Caco-2 (cell line): ENCODE measurements at regions not wholly inside any gene's neighbourhood (a gene's known extent, or its start where the extent isn't known, plus 50 kb on each side); places are given as distances from the start of the nearest gene placed in this dataset.

Experiments
- BruUV-seq: library from RNA; stranded (reverse); fragments of 400-500 nt; replicated peaks from 2 replicates; lab custom pipeline; 2021; lab: Mats Ljungman, UMichigan
- CTCF ChIA-PET: fragments of 300-600 bp; sonication (Branson Sonifier 250); formaldehyde crosslinking; loops from one replicate; lab custom pipeline; 2022; ENCODE audit warnings: antibody characterized with exemption; lab: Charles Lee
- POLR2A ChIA-PET: fragments of 300-600 bp; sonication (Branson Sonifier 250); formaldehyde crosslinking; loops from one replicate; lab custom pipeline; 2022; ENCODE audit warnings: antibody characterized with exemption; lab: Charles Lee
- DNase-seq, 2 experiments: peaks; one replicate each; pipeline versions ENCODE4 v3.0.0 to v3.0.0-alpha.2; 2020 to 2022
- H3K27me3 ChIP-seq: replicated peaks from 2 replicates; pipeline ENCODE4 v1.6.0; 2011; ENCODE audit warnings: low read length; ENCODE audit not compliant: control insufficient read depth, insufficient read depth
- H3K36me3 ChIP-seq: 2 replicates; pipeline ENCODE4 v1.5.1; 2011; ENCODE audit warnings: low read length; ENCODE audit not compliant: control insufficient read depth, insufficient read depth
- H3K4me1 ChIP-seq: fragments of 250-450 bp; sonication (Bioruptor Pico); 2 replicates; pipeline ENCODE4 v1.5.1; 2020; ENCODE audit warnings: mild to moderate bottlenecking
- H3K4me3 ChIP-seq: 2 replicates; pipeline ENCODE4 v1.5.1; 2011; ENCODE audit warnings: low read depth, mild to moderate bottlenecking, control low read depth, low read length
- H3K9me3 ChIP-seq: fragments of 250-450 bp; sonication (Bioruptor Pico); 2 replicates; pipeline ENCODE4 v1.5.1; 2020; ENCODE audit warnings: mild to moderate bottlenecking, moderate library complexity
- H3K27ac Mint-ChIP-seq: one replicate; pipeline ENCODE4 v1.8.0; 2022; ENCODE audit warnings: mixed read lengths; ENCODE audit not compliant: unreplicated experiment
- H3K27me3 Mint-ChIP-seq: one replicate; pipeline ENCODE4 v1.8.0; 2022; ENCODE audit warnings: mixed read lengths; ENCODE audit not compliant: insufficient read depth, unreplicated experiment
- H3K36me3 Mint-ChIP-seq: one replicate; pipeline ENCODE4 v1.8.0; 2022; ENCODE audit warnings: mild to moderate bottlenecking, mixed read lengths; ENCODE audit not compliant: insufficient read depth, unreplicated experiment
- H3K4me1 Mint-ChIP-seq: one replicate; pipeline ENCODE4 v1.8.0; 2022; ENCODE audit warnings: low read depth, mixed read lengths; ENCODE audit not compliant: unreplicated experiment
- H3K4me3 Mint-ChIP-seq: one replicate; pipeline ENCODE4 v1.8.0; 2022; ENCODE audit warnings: mild to moderate bottlenecking, moderate library complexity, mixed read lengths; ENCODE audit not compliant: unreplicated experiment
- H3K9me3 Mint-ChIP-seq: one replicate; pipeline ENCODE4 v1.8.0; 2022; ENCODE audit warnings: mixed read lengths; ENCODE audit not compliant: unreplicated experiment
- CTCF ChIP-seq, 2 experiments: fragments of 200-600 bp in 1 of 2; IDR thresholded peaks; 1 replicate in 1 of 2; 2 replicates in 1 of 2; pipeline versions ENCODE4 v1.5.1 to v1.8.0; 2011 to 2022; ENCODE audit warnings: antibody characterized with exemption in 1 of 2, control low read depth in 1 of 2, inconsistent platforms in 1 of 2, low read depth in 1 of 2, low read length in 1 of 2, mild to moderate bottlenecking in 1 of 2, moderate library complexity in 1 of 2; ENCODE audit not compliant: insufficient read depth in 1 of 2, severe bottlenecking in 1 of 2, unreplicated experiment in 1 of 2
- intact Hi-C: fragments of 100-400 bp; cut with micrococcal nuclease; formaldehyde crosslinking; loops from one replicate; pipeline ENCODE4 v1.10.0; 2022; ENCODE audit not compliant: unreplicated experiment

GRCh38 chr14:26381405-26381804 lies 216.4 kb downstream of the NOVA1 start:
- peak overlapping the region; percentile 24 for H3K4me3 Mint-ChIP-seq
- peaks cover 28% of the 10 kb centered on the region for H3K4me1 Mint-ChIP-seq
- H3K36me3 Mint-ChIP-seq: no peaks in the 10 kb centered on the region
- TF ChIP-seq CTCF (IDR thresholded peaks at IDR 0.05; ENCODE audit: insufficient read depth in 1 of 2, low read depth in 1 of 2, low read length in 1 of 2, severe bottlenecking in 1 of 2, unreplicated experiment in 1 of 2): no peak
- Histone ChIP-seq H3K27me3 (no peaks in the 10 kb centered on the region), H3K4me1 (peaks cover 54% of the 10 kb centered on the region), H3K36me3 (no peaks in the 10 kb centered on the region), H3K4me3 (no peak overlapping the region), H3K9me3 (no peaks in the 10 kb centered on the region)
- H3K27ac Mint-ChIP-seq: peak overlapping the region; percentile 34
- DNase-seq: no peak
- no TSS peak for BruUV-seq
- ChIA-PET CTCF (no interaction called here), POLR2A (no interaction called here)
- no peaks in the 10 kb centered on the region for H3K27me3 Mint-ChIP-seq
- intact Hi-C loops: loop anchor here (5.0 kb wide), 1 partner anchor 54 kb away; no protein-coding TSS in a partner anchor
- no peaks in the 10 kb centered on the region for H3K9me3 Mint-ChIP-seq

- Mint-ChIP-seq H3K27me3 (no peaks in the 10 kb centered on the region), H3K36me3 (no peaks in the 10 kb centered on the region), H3K27ac (no peak overlapping the region), H3K4me3 (peak overlapping the region; percentile 7), H3K9me3 (no peaks in the 10 kb centered on the region), H3K4me1 (peaks cover 28% of the 10 kb centered on the region)
- ChIA-PET CTCF (no interaction called here), POLR2A (no interaction called here)
- Histone ChIP-seq H3K27me3 (no peaks in the 10 kb centered on the region), H3K4me3 (no peak overlapping the region), H3K4me1 (peaks cover 54% of the 10 kb centered on the region), H3K36me3 (no peaks in the 10 kb centered on the region), H3K9me3 (no peaks in the 10 kb centered on the region)
- no TSS peak for BruUV-seq
- TF ChIP-seq CTCF (IDR thresholded peaks at IDR 0.05; ENCODE audit: insufficient read depth in 1 of 2, low read depth in 1 of 2, low read length in 1 of 2, severe bottlenecking in 1 of 2, unreplicated experiment in 1 of 2): no peak
- DNase-seq: no peak
- intact Hi-C loops: loop anchor here (5.0 kb wide), 1 partner anchor 53 kb away; no protein-coding TSS in a partner anchor
Observed at GRCh38 chr14:26380637-26381036, 217.2 kb downstream of the NOVA1 start.

GRCh38 chr14:26379951-26380350 lies 217.9 kb downstream of the NOVA1 start:
- H3K4me3 Mint-ChIP-seq: peak overlapping the region; percentile 40
- Histone ChIP-seq H3K27me3 (no peaks in the 10 kb centered on the region), H3K36me3 (no peaks in the 10 kb centered on the region), H3K9me3 (no peaks in the 10 kb centered on the region), H3K4me1 (peaks cover 50% of the 10 kb centered on the region), H3K4me3 (no peak overlapping the region)
- TF ChIP-seq CTCF (IDR thresholded peaks at IDR 0.05; ENCODE audit: insufficient read depth in 1 of 2, low read depth in 1 of 2, low read length in 1 of 2, severe bottlenecking in 1 of 2, unreplicated experiment in 1 of 2): no peak
- no peaks in the 10 kb centered on the region for H3K36me3 Mint-ChIP-seq
- H3K9me3 Mint-ChIP-seq: no peaks in the 10 kb centered on the region
- H3K27ac Mint-ChIP-seq: peak overlapping the region; percentile 19
- H3K4me1 Mint-ChIP-seq: peaks cover 28% of the 10 kb centered on the region
- POLR2A ChIA-PET: no interaction called here
- intact Hi-C loops: loop anchor here (5.0 kb wide), 1 partner anchor 53 kb away; no protein-coding TSS in a partner anchor
- no peak for DNase-seq
- no TSS peak for BruUV-seq
- CTCF ChIA-PET: interaction anchor here (0.7 kb wide), 1 partner anchor 14 kb away, joined by 3 read pairs; no protein-coding TSS in a partner anchor
- H3K27me3 Mint-ChIP-seq: no peaks in the 10 kb centered on the region
